ENCODE measurements at regions not wholly inside any gene's neighbourhood (a gene's known extent, or its start where the extent isn't known, plus 50 kb on each side); places are given as distances from the start of the nearest gene placed in this dataset.

DNA sequence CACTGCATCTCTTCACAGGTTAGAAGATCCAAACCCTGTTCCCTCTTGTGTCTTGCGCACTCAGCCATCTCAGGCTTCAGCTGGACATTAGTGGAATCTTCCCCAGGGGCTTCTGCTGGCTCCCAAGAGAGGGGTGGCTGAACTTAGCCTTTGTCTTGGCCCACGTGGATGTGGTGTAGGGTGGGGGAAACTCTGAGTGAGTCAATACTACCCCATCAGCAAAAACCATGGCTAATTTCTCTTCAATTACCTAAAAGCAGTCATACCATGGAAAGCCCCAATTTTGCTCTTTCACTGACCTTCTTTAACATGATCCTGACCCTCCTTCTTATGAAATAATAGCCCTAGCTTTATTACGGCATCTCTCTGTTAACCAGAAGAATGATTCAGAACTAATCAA, 72.5 kb upstream of the RAB3GAP2 start:
- Histone ChIP-seq H3K4me1 (ENCODE audit: low read length) (no peaks in the 10 kb centered on the region), H3K4me3 (ENCODE audit: low read length) (no peak overlapping the region), H4K20me1 (ENCODE audit: insufficient read depth, low read length) (no peaks in the 10 kb centered on the region), H3K9me3 (ENCODE audit: insufficient read depth, low read length) (no peaks in the 10 kb centered on the region), H2AFZ (ENCODE audit: low read depth, low read length) (no peak overlapping the region), H3K4me2 (ENCODE audit: low read length) (no peak overlapping the region), H3K9ac (ENCODE audit: low read length) (no peak overlapping the region), H3K79me2 (ENCODE audit: low read length) (no peaks in the 10 kb centered on the region), H3K27me3 (ENCODE audit: low read depth, low read length) (no peaks in the 10 kb centered on the region), H3K36me3 (replicated peaks; ENCODE audit: low read depth, low read length) (no peaks in the 10 kb centered on the region), H3K27ac (ENCODE audit: low read length) (no peak overlapping the region)
- TF ChIP-seq, protein P1, sequence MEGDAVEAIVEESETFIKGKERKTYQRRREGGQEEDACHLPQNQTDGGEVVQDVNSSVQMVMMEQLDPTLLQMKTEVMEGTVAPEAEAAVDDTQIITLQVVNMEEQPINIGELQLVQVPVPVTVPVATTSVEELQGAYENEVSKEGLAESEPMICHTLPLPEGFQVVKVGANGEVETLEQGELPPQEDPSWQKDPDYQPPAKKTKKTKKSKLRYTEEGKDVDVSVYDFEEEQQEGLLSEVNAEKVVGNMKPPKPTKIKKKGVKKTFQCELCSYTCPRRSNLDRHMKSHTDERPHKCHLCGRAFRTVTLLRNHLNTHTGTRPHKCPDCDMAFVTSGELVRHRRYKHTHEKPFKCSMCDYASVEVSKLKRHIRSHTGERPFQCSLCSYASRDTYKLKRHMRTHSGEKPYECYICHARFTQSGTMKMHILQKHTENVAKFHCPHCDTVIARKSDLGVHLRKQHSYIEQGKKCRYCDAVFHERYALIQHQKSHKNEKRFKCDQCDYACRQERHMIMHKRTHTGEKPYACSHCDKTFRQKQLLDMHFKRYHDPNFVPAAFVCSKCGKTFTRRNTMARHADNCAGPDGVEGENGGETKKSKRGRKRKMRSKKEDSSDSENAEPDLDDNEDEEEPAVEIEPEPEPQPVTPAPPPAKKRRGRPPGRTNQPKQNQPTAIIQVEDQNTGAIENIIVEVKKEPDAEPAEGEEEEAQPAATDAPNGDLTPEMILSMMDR (IDR thresholded peaks at IDR 0.05; ENCODE audit: low read depth, low read length), result no peak
- TF ChIP-seq EZH2phosphoT487 (IDR thresholded peaks at IDR 0.05; ENCODE audit: low read depth), result no peak

DNA sequence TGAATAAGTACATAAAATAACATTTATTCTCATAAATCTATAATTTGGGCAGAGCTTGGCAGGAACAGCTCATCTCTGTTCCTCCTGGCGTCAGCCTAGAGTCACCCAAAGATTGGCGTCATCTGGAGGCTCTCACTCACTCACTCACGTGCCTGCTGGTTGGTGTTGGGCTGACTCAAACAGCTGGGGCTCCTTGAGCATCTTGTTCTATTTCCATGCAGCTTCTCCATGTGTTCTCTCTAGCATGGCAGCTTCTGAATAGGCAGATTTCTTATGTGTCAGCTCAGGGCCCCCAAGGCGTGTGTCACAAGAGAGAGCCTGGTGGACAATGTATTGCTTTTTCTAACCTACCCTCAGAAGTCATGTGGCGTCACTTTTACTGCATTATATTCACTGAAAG, 70.6 kb upstream of the RAB3GAP2 start:
- no peaks in the 10 kb centered on the region for H3K79me2 ChIP-seq (ENCODE audit: low read length)
- H3K4me1 ChIP-seq (ENCODE audit: low read length), result no peaks in the 10 kb centered on the region
- no peak overlapping the region for H3K9ac ChIP-seq (ENCODE audit: low read length)
- H3K4me2 ChIP-seq (ENCODE audit: low read length), result no peak overlapping the region
- H3K36me3 ChIP-seq (replicated peaks; ENCODE audit: low read depth, low read length), result no peaks in the 10 kb centered on the region
- H2AFZ ChIP-seq (ENCODE audit: low read depth, low read length), result no peak overlapping the region
- H3K9me3 ChIP-seq (ENCODE audit: insufficient read depth, low read length), result no peaks in the 10 kb centered on the region
- no peak overlapping the region for H3K27ac ChIP-seq (ENCODE audit: low read length)
- H3K4me3 ChIP-seq (ENCODE audit: low read length), result no peak overlapping the region
- H3K27me3 ChIP-seq (ENCODE audit: low read depth, low read length), result no peaks in the 10 kb centered on the region
- no peak for TF ChIP-seq EZH2phosphoT487 (IDR thresholded peaks at IDR 0.05; ENCODE audit: low read depth)
- TF ChIP-seq, protein P1 (IDR thresholded peaks at IDR 0.05; ENCODE audit: low read depth, low read length), result no peak
- no peaks in the 10 kb centered on the region for H4K20me1 ChIP-seq (ENCODE audit: insufficient read depth, low read length)

DNA sequence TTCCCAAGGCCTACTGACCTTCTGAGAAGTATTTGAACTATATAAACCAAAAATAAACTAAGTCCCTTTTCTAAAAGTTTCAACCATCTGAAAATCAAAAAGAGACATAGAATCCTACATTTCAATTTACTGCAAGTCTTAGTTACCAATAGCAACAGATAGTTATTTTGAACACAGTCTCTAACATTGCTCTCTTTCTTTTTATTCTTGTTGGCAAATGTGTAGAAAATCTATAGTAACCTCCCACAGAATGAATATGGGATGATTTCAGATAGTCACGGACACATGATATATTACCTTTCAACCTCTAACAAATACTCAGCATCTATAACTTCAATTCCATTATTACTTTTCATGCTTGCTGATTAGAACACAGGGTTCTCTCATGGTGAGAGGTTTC, 68.9 kb upstream of the RAB3GAP2 start:
- Histone ChIP-seq H3K9me3 (ENCODE audit: insufficient read depth, low read length) (no peaks in the 10 kb centered on the region), H3K4me3 (ENCODE audit: low read length) (no peak overlapping the region), H3K36me3 (replicated peaks; ENCODE audit: low read depth, low read length) (no peaks in the 10 kb centered on the region), H3K27ac (ENCODE audit: low read length) (no peak overlapping the region), H3K79me2 (ENCODE audit: low read length) (no peaks in the 10 kb centered on the region), H3K4me2 (ENCODE audit: low read length) (no peak overlapping the region), H3K27me3 (ENCODE audit: low read depth, low read length) (no peaks in the 10 kb centered on the region), H3K4me1 (ENCODE audit: low read length) (peaks cover 6% of the 10 kb centered on the region; the same call in 1 of the 2 replicates), H4K20me1 (ENCODE audit: insufficient read depth, low read length) (no peaks in the 10 kb centered on the region), H3K9ac (ENCODE audit: low read length) (no peak overlapping the region), H2AFZ (ENCODE audit: low read depth, low read length) (no peak overlapping the region)
- no peak for TF ChIP-seq EZH2phosphoT487 (IDR thresholded peaks at IDR 0.05; ENCODE audit: low read depth)
- TF ChIP-seq, protein P1 (IDR thresholded peaks at IDR 0.05; ENCODE audit: low read depth, low read length), result no peak

DNA sequence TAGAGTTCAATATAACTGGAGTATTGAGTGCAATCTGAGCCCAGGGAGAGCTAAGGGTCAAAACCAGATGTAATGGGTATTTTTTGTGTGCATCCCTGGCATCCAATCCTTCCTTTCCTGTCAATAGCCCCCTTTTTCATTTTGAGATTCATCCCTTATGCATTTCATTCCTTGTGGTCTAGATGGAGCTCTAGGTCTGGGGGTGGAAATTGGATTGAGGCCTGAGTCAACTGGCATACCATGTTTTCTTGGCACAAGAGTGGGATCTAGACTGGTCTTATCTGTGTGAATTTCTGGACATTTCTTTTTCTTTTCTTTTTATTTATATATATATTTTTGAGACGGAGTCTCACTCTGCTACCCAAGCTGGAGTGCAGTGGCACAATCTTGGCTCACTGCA, 67.3 kb upstream of the RAB3GAP2 start:
- Histone ChIP-seq H3K36me3 (replicated peaks; ENCODE audit: low read depth, low read length) (no peaks in the 10 kb centered on the region), H3K79me2 (ENCODE audit: low read length) (no peaks in the 10 kb centered on the region), H3K27ac (ENCODE audit: low read length) (no peak overlapping the region), H3K4me1 (ENCODE audit: low read length) (peaks cover 6% of the 10 kb centered on the region; the same call in 1 of the 2 replicates), H3K27me3 (ENCODE audit: low read depth, low read length) (no peaks in the 10 kb centered on the region), H2AFZ (ENCODE audit: low read depth, low read length) (no peak overlapping the region), H4K20me1 (ENCODE audit: insufficient read depth, low read length) (no peaks in the 10 kb centered on the region), H3K4me3 (ENCODE audit: low read length) (no peak overlapping the region), H3K9me3 (ENCODE audit: insufficient read depth, low read length) (no peaks in the 10 kb centered on the region), H3K4me2 (ENCODE audit: low read length) (no peak overlapping the region), H3K9ac (ENCODE audit: low read length) (no peak overlapping the region)
- TF ChIP-seq, protein P1 (IDR thresholded peaks at IDR 0.05; ENCODE audit: low read depth, low read length), result no peak
- no peak for TF ChIP-seq EZH2phosphoT487 (IDR thresholded peaks at IDR 0.05; ENCODE audit: low read depth)

All from OCI-LY3 (cell line).